ENCODE measurements at regions not wholly inside any gene's neighbourhood (a gene's known extent, or its start where the extent isn't known, plus 50 kb on each side); places are given as distances from the start of the nearest gene placed in this dataset.
"Not testable (repeated sequence)": the region's sequence is repeated elsewhere in the genome, so short reads cannot be mapped to it uniquely, and the experiment has no call there.

DNA sequence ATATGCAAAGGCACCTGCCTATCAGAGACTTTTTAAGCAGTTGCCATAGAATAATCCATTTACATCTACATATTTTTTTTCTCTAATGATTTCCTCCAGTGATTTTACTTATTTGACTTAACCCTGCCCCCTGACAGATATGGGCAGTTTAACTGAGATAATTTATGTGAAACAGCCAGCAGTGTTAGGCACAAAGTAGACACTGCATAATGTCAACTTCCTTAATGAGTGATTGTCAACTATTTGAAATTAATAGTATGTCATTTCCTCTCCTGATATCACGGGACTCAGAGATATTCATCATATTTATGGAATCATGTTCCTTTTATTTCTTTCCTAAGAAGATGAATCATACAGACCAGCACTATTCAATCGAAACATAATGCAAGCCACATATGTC, 179.9 kb upstream of the ATP10A start:
- DNase-seq = no peak
- Histone ChIP-seq H4K8ac (ENCODE audit: low read depth, low read length) (no peak overlapping the region), H3K23ac (ENCODE audit: low read length) (no peak overlapping the region), H2BK15ac (replicated peaks; ENCODE audit: low read depth) (no peak overlapping the region), H2BK120ac (ENCODE audit: low read depth, low read length) (no peak overlapping the region), H3K79me1 (ENCODE audit: low read length) (no peaks in the 10 kb centered on the region), H3K56ac (ENCODE audit: low read length) (no peak overlapping the region), H3K4me2 (ENCODE audit: low read length) (no peak overlapping the region), H3K9ac (ENCODE audit: low read length) (no peak overlapping the region), H3K4me3 (ENCODE audit: low read length) (no peak overlapping the region), H4K5ac (ENCODE audit: low read length) (no peak overlapping the region), H3K4ac (ENCODE audit: low read depth, low read length) (no peak overlapping the region), H3K79me2 (ENCODE audit: control insufficient read depth, insufficient read depth, low read length) (no peaks in the 10 kb centered on the region), H3K4me1 (ENCODE audit: control insufficient read depth, low read depth, low read length) (no peaks in the 10 kb centered on the region), H3K18ac (ENCODE audit: low read length) (no peak overlapping the region), H2BK5ac (ENCODE audit: low read length) (no peak overlapping the region), H3K27me3 (ENCODE audit: insufficient read depth, low read length, poor library complexity) (no peaks in the 10 kb centered on the region), H2AK5ac (ENCODE audit: low read length) (no peak overlapping the region), H3K36me3 (ENCODE audit: control insufficient read depth, insufficient read depth, low read length) (no peaks in the 10 kb centered on the region), H3K27ac (ENCODE audit: low read depth, low read length) (no peak overlapping the region)
- WGBS (ENCODE audit: extremely low coverage, insufficient coverage, low lambda C conversion rate) = no CpG with 5 or more reads among the region's 2 CpGs

DNA sequence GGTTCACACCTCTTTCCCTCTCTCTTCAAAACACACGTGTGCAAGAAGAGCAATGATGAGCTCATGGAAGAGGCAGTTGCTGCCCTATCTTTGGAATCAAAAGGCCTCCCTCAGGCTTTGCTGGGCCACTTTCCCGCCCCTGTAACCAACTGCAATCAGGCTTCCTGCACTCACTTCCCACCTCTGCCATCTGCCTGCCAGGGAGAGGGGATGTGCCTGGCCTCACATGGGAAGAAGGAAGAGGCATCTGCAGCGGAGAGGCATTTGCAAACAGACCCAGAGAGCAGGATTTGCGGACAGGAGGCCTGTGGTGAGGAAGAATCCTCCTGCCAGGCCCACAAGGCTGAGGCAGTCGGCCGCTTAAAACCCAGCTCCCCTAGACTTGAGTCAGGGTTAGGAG, 175.6 kb upstream of the ATP10A start:
- Histone ChIP-seq H3K79me1 (ENCODE audit: low read length) (no peaks in the 10 kb centered on the region), H3K4me3 (ENCODE audit: low read length) (no peak overlapping the region), H3K4me2 (ENCODE audit: low read length) (no peak overlapping the region), H3K79me2 (ENCODE audit: control insufficient read depth, insufficient read depth, low read length) (no peaks in the 10 kb centered on the region), H2AK5ac (ENCODE audit: low read length) (no peak overlapping the region), H3K4ac (ENCODE audit: low read depth, low read length) (no peak overlapping the region), H3K36me3 (ENCODE audit: control insufficient read depth, insufficient read depth, low read length) (no peaks in the 10 kb centered on the region), H3K9ac (ENCODE audit: low read length) (no peak overlapping the region), H3K4me1 (ENCODE audit: control insufficient read depth, low read depth, low read length) (no peaks in the 10 kb centered on the region), H4K5ac (ENCODE audit: low read length) (no peak overlapping the region), H3K18ac (ENCODE audit: low read length) (no peak overlapping the region), H4K8ac (ENCODE audit: low read depth, low read length) (no peak overlapping the region), H3K27ac (ENCODE audit: low read depth, low read length) (no peak overlapping the region), H3K23ac (ENCODE audit: low read length) (no peak overlapping the region), H3K27me3 (ENCODE audit: insufficient read depth, low read length, poor library complexity) (no peaks in the 10 kb centered on the region), H2BK120ac (ENCODE audit: low read depth, low read length) (no peak overlapping the region), H2BK5ac (ENCODE audit: low read length) (no peak overlapping the region), H3K56ac (ENCODE audit: low read length) (no peak overlapping the region), H2BK15ac (replicated peaks; ENCODE audit: low read depth) (no peak overlapping the region)
- no CpG with 5 or more reads among the region's 6 CpGs for WGBS (ENCODE audit: extremely low coverage, insufficient coverage, low lambda C conversion rate)
- DNase-seq = peak; percentile 85

GRCh38 chr15:26037369-26037768, 174.2 kb upstream of the ATP10A start:
- no peak for DNase-seq
- Histone ChIP-seq H3K79me2 (ENCODE audit: control insufficient read depth, insufficient read depth, low read length) (no peaks in the 10 kb centered on the region), H3K27me3 (ENCODE audit: insufficient read depth, low read length, poor library complexity) (no peaks in the 10 kb centered on the region), H4K8ac (ENCODE audit: low read depth, low read length) (no peak overlapping the region), H3K79me1 (ENCODE audit: low read length) (no peaks in the 10 kb centered on the region), H4K5ac (ENCODE audit: low read length) (no peak overlapping the region), H2AK5ac (ENCODE audit: low read length) (no peak overlapping the region), H2BK120ac (ENCODE audit: low read depth, low read length) (no peak overlapping the region), H3K4me2 (ENCODE audit: low read length) (no peak overlapping the region), H3K18ac (ENCODE audit: low read length) (no peak overlapping the region), H3K4ac (ENCODE audit: low read depth, low read length) (no peak overlapping the region), H3K56ac (ENCODE audit: low read length) (no peak overlapping the region), H3K27ac (ENCODE audit: low read depth, low read length) (no peak overlapping the region), H2BK5ac (ENCODE audit: low read length) (no peak overlapping the region), H3K23ac (ENCODE audit: low read length) (no peak overlapping the region), H3K4me3 (ENCODE audit: low read length) (no peak overlapping the region), H3K36me3 (ENCODE audit: control insufficient read depth, insufficient read depth, low read length) (no peaks in the 10 kb centered on the region), H3K9ac (ENCODE audit: low read length) (no peak overlapping the region), H2BK15ac (replicated peaks; ENCODE audit: low read depth) (no peak overlapping the region), H3K4me1 (ENCODE audit: control insufficient read depth, low read depth, low read length) (peaks cover 2% of the 10 kb centered on the region)
- no CpG with 5 or more reads among the region's 1 CpG for WGBS (ENCODE audit: extremely low coverage, insufficient coverage, low lambda C conversion rate)

DNA sequence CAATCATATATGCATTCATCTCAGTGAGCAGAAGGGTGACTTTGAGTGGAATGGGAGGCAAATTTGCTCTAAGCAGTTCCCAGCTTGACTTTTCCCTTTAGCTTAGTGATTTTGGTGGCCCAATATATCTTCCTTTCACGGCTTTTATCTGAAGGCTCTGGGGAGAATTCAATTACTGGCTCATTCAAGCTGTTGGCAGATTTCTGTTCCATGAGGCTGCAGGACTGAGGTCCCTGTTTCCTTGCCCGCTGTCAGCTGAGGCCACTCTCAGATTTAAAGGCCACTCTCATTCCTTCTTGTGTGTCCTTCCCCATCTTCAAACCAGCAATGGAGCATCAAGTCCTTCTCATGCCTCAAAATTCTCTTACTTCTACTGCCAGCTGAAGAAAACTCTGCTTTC, 170.4 kb upstream of the ATP10A start:
- Histone ChIP-seq H3K27me3 (ENCODE audit: insufficient read depth, low read length, poor library complexity) (no peaks in the 10 kb centered on the region), H3K4ac (ENCODE audit: low read depth, low read length) (no peak overlapping the region), H3K23ac (ENCODE audit: low read length) (no peak overlapping the region), H3K4me1 (ENCODE audit: control insufficient read depth, low read depth, low read length) (peaks cover 2% of the 10 kb centered on the region), H3K4me2 (ENCODE audit: low read length) (no peak overlapping the region), H2BK15ac (replicated peaks; ENCODE audit: low read depth) (no peak overlapping the region), H3K27ac (ENCODE audit: low read depth, low read length) (no peak overlapping the region), H3K36me3 (ENCODE audit: control insufficient read depth, insufficient read depth, low read length) (no peaks in the 10 kb centered on the region), H3K79me1 (ENCODE audit: low read length) (no peaks in the 10 kb centered on the region), H3K9ac (ENCODE audit: low read length) (no peak overlapping the region), H2BK5ac (ENCODE audit: low read length) (no peak overlapping the region), H3K18ac (ENCODE audit: low read length) (no peak overlapping the region), H2BK120ac (ENCODE audit: low read depth, low read length) (no peak overlapping the region), H4K8ac (ENCODE audit: low read depth, low read length) (no peak overlapping the region), H2AK5ac (ENCODE audit: low read length) (no peak overlapping the region), H3K56ac (ENCODE audit: low read length) (no peak overlapping the region), H3K4me3 (ENCODE audit: low read length) (no peak overlapping the region), H3K79me2 (ENCODE audit: control insufficient read depth, insufficient read depth, low read length) (no peaks in the 10 kb centered on the region), H4K5ac (ENCODE audit: low read length) (no peak overlapping the region)
- no peak for DNase-seq
- no CpG with 5 or more reads among the region's 2 CpGs for WGBS (ENCODE audit: extremely low coverage, insufficient coverage, low lambda C conversion rate)

GRCh38 chr15:26032162-26032846, 169.2 kb upstream of the ATP10A start:
- no CpG with 5 or more reads among the region's 9 CpGs for WGBS (ENCODE audit: extremely low coverage, insufficient coverage, low lambda C conversion rate)

DNA sequence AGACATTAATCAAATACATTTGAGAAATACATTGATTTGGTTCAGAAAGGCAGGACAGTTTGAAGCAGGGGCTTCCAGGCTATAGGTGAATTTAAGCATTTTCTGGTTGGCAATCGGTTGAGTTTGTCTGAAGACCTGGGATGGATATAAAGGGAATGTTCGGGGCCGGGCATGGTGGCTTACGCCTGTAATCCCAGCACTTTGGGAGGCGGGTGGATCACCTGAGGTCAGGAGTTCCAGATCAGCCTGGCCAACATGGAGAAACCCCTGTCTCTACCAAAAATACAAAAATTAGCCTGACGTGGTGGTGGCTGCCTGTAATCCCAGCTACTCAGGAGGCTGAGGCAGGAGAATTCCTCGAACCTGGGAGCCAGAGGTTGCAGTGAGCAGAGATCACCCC, 166.5 kb upstream of the ATP10A start:
- H3K79me1 ChIP-seq (ENCODE audit: low read length); H2BK120ac ChIP-seq (ENCODE audit: low read depth, low read length); H2BK5ac ChIP-seq (ENCODE audit: low read length); H4K5ac ChIP-seq (ENCODE audit: low read length); H3K27ac ChIP-seq (ENCODE audit: low read depth, low read length); H3K79me2 ChIP-seq (ENCODE audit: control insufficient read depth, insufficient read depth, low read length); H2AK5ac ChIP-seq (ENCODE audit: low read length); H3K27me3 ChIP-seq (ENCODE audit: insufficient read depth, low read length, poor library complexity); H3K4me2 ChIP-seq (ENCODE audit: low read length); H3K18ac ChIP-seq (ENCODE audit: low read length); H4K8ac ChIP-seq (ENCODE audit: low read depth, low read length); H3K36me3 ChIP-seq (ENCODE audit: control insufficient read depth, insufficient read depth, low read length); H3K9ac ChIP-seq (ENCODE audit: low read length); H3K4me1 ChIP-seq (ENCODE audit: control insufficient read depth, low read depth, low read length); H3K23ac ChIP-seq (ENCODE audit: low read length); DNase-seq; H3K4me3 ChIP-seq (ENCODE audit: low read length); H2BK15ac ChIP-seq (replicated peaks; ENCODE audit: low read depth): not testable (repeated sequence)
- Histone ChIP-seq H3K56ac (ENCODE audit: low read length) (peak overlapping the region; percentile 15), H3K4ac (ENCODE audit: low read depth, low read length) (peak overlapping the region; percentile 31)
- WGBS (ENCODE audit: extremely low coverage, insufficient coverage, low lambda C conversion rate) = no CpG with 5 or more reads among the region's 7 CpGs

More at GRCh38 chr15:26032162-26032846, 169.2 kb upstream of the ATP10A start:
- H3K27ac ChIP-seq (ENCODE audit: low read depth, low read length) = no peak overlapping the region
- DNase-seq = no peak
- H3K18ac ChIP-seq (ENCODE audit: low read length) = no peak overlapping the region
- no peaks in the 10 kb centered on the region for H3K79me2 ChIP-seq (ENCODE audit: control insufficient read depth, insufficient read depth, low read length)
- no peaks in the 10 kb centered on the region for H3K27me3 ChIP-seq (ENCODE audit: insufficient read depth, low read length, poor library complexity)
- no peak overlapping the region for H2BK5ac ChIP-seq (ENCODE audit: low read length)
- no peak overlapping the region for H3K4me3 ChIP-seq (ENCODE audit: low read length)
- peak overlapping the region; percentile 48 for H3K4ac ChIP-seq (ENCODE audit: low read depth, low read length)
- H3K36me3 ChIP-seq (ENCODE audit: control insufficient read depth, insufficient read depth, low read length) = no peaks in the 10 kb centered on the region
- H3K23ac ChIP-seq (ENCODE audit: low read length) = no peak overlapping the region
- no peak overlapping the region for H4K5ac ChIP-seq (ENCODE audit: low read length)
- H3K79me1 ChIP-seq (ENCODE audit: low read length) = no peaks in the 10 kb centered on the region
- H3K4me1 ChIP-seq (ENCODE audit: control insufficient read depth, low read depth, low read length) = peaks cover 2% of the 10 kb centered on the region
- no peak overlapping the region for H3K9ac ChIP-seq (ENCODE audit: low read length)
- H2BK120ac ChIP-seq (ENCODE audit: low read depth, low read length) = no peak overlapping the region
- no peak overlapping the region for H2BK15ac ChIP-seq (replicated peaks; ENCODE audit: low read depth)
- no peak overlapping the region for H4K8ac ChIP-seq (ENCODE audit: low read depth, low read length)
- no peak overlapping the region for H2AK5ac ChIP-seq (ENCODE audit: low read length)
- no peak overlapping the region for H3K4me2 ChIP-seq (ENCODE audit: low read length)
- H3K56ac ChIP-seq (ENCODE audit: low read length) = no peak overlapping the region
